GM19240 (cell line): ENCODE measurements at regions not wholly inside any gene's neighbourhood (a gene's known extent, or its start where the extent isn't known, plus 50 kb on each side); places are given as distances from the start of the nearest gene placed in this dataset.
"Not testable (repeated sequence)": the region's sequence is repeated elsewhere in the genome, so short reads cannot be mapped to it uniquely, and the experiment has no call there.

ENCODE experiments used
- DNase-seq: peaks from one replicate; pipeline ENCODE4 v3.0.0; 2011; ENCODE audit warnings: low spot score; ENCODE audit not compliant: insufficient read length

GRCh38 chr3:21894459-21895340, 143.7 kb upstream of the ZNF385D start:
- no peak for DNase-seq

DNA sequence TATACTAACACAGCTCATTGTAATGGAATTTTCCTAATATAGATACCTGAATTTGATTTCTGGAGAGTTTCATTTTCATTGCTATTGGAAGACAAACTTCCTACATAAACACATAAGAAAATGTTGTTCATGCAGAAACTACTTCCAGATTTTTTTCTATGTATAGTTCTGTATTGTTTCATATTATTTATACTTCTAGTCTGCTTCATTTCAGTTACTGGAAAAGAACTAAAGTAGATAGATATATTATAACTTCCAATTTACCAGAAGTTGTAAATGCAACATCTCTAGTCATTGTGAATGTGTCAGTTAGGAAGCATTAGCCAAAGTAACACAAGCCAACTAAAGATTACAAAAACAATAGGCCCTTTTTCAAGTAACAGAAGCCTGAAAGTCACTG, 147.3 kb upstream of the ZNF385D start:
- DNase-seq, result no peak

DNA sequence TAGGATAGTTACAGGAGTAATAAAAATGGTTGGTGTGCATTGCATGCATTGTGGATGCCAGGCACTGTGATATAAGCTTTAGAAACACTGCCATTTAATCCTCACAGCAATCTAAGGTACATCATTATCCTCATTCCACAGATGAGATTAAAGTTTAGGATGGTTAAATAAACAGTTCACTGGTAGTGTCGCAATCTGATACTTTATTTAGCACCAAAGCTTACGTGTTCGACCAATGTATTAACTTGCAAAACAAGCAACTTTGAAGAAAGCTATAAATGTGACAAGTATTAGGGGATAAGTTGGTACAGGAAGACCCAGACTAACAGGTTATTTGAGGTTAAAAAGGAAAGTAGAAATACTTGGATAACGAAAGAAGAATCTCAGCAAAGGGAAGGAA, 150.5 kb upstream of the ZNF385D start:
- DNase-seq, result no peak

DNA sequence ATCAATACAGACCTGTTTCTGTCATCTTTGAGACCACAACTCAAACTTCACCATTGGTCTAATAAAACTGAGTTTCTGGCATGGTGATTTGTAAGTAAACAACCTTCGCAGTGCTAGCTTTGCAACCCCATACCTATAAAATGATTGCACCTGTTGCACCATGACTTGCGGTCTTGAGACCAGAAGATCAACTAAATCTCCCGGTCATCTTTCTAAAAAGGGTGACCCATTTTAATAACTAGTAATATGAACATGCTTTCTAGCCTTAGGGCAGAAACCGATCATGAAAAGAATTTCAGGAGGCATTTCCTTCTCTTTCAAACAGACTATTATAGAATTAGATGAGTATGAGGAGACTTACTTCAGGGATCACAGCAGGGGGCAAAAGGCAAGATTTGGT, 151.9 kb upstream of the ZNF385D start:
- no peak for DNase-seq

GRCh38 chr3:21909096-21909495, 158.1 kb upstream of the ZNF385D start:
- DNase-seq, result no peak

GRCh38 chr3:21912711-21913110, 161.7 kb upstream of the ZNF385D start:
- DNase-seq, result no peak

GRCh38 chr3:21913791-21914190, 162.8 kb upstream of the ZNF385D start:
- DNase-seq, result no peak

DNA sequence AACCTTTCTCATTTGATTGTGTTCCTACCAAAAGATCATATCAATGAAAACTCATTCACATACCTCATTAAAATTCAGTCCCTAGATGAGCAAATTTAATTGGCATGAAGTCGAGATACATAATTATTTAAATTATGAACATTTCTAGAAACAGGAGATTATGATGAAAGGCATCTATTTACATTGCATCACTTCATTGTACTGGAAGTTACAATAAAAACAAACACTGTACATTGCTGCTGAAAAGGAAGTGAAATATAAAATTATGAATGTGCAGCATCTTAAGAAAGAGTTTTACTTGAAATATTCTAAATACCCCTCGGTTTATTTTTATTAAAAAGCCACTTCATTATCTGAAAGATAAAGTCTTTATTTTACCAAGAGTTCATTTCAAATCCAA, 163.4 kb upstream of the ZNF385D start:
- DNase-seq, result no peak

DNA sequence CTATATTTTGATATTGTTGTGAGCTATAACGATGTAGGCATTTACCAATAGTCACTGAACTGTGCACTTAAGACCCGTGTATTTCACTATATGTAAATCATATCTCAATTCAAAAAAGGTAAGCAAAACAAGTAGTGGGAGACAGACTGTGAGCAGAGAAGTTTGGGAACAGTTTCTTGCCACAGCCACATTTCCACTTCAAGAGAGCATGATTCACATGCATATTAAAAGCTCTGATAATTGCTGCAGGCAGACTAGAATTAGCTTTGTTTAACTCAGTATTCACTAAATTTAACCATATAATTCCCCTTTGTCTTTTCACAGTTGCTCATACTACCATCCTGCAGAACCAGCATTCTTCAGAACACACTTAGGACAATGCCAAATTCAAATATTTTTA, 168.4 kb upstream of the ZNF385D start:
- DNase-seq, result no peak

DNA sequence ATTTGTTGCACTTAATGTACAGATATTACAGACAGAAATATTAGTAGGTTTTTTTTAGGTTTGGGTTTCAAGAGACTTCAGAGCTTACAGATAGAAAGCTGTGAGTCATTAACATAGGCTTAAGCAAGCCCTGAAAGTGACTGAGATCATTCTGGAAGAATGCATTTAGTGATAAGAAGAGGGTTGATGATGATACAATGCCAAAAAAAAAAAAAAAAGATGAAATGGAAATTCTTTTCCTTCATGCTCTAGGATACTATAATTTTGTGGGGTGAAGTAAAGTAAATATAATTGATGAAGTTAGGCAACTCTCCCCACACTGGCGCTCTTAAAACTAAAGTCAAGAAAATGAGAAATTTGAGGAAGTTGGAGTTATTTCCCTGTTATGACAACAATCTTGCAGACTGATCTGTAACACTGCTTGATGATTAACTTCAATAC, 169.4 kb upstream of the ZNF385D start:
- no peak for DNase-seq

DNA sequence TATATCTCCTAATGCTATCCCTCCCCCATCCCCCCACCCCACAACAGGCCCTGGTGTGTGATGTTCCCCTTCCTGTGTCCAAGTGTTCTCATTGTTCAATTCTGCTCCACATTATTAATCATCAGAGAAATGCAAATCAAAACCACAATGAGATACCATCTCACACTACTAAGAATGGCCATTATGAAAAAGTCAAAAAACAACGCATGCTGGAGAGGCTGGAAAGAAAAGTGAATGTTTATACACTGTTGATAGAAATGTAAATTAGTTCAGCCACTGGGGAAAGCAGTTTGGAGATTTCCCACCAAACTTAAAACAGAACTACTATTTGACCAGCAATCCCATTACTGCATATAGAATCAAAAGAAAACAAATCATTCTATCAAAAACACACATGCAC, 172.1 kb upstream of the ZNF385D start:
- DNase-seq, result not testable (repeated sequence)

GRCh38 chr3:21927261-21927660, 176.3 kb upstream of the ZNF385D start:
- no peak for DNase-seq

GRCh38 chr3:21934591-21934990, 183.6 kb upstream of the ZNF385D start:
- no peak for DNase-seq

GRCh38 chr3:21936207-21936606, 185.2 kb upstream of the ZNF385D start:
- no peak for DNase-seq

DNA sequence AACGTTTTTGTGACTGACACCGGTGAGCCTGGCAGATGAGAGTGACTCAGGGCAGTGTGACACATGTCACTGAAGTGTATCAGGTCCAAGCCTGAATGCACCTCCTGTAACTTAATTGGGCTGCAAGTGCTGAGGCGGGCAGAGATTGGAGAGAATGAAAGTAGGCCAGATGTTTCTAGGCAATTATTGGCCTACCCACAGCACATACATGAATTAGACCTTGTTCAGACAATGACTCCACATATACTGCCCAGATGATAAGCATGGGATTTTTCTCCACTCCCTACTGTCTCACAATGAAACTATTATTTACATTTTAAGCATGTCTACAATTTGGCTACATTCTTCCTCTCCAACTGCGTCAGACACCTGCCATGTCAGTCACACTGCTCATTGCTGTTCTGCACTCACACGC, 187.3 kb upstream of the ZNF385D start:
- no peak for DNase-seq

DNA sequence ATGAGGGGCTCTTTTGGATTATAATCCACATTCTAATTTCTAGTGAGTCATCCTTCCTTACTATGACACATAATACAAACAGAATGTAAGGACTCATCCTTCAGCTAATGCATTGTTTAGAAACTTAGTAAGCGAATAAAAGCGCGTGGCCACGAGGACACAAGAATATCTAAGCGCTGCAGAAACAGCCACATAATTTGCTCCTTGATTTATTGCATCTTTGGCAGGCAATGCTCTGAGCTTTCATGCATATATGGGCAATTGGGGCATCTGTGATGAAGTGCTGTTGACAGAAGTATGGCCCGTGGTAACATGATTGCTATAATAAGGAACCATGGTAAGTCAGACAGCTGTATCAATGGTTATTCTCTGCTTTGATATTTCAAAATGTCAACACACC, 191.3 kb upstream of the ZNF385D start:
- no peak for DNase-seq

GRCh38 chr3:21944251-21944650, 193.2 kb upstream of the ZNF385D start:
- DNase-seq, result no peak

- no peak for DNase-seq
These were observed 201.8 kb upstream of the ZNF385D start for GRCh38 chr3:21952856-21953255.

DNA sequence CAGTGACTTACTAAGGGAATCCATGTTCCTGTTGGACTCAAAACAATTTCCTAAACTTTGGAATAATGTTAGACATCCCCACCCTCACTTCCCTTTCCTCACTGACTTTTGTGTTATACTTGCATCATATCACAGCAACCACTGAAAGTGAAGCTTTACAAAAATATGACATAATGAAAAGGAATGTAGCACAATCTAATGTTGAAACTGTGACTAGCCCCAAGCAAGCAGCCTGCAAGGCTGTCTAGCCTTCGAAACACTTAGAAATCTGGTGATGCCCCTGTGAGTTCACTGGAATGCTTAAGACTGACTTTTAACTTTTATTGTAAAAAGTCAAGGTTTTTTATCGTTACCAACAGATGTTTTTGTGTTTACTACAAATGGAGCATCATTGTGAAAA, 203.7 kb upstream of the ZNF385D start:
- DNase-seq, result no peak

GRCh38 chr3:21955406-21955805, 204.4 kb upstream of the ZNF385D start:
- DNase-seq, result no peak

GRCh38 chr3:21960033-21960432, 209.0 kb upstream of the ZNF385D start:
- DNase-seq, result no peak

DNA sequence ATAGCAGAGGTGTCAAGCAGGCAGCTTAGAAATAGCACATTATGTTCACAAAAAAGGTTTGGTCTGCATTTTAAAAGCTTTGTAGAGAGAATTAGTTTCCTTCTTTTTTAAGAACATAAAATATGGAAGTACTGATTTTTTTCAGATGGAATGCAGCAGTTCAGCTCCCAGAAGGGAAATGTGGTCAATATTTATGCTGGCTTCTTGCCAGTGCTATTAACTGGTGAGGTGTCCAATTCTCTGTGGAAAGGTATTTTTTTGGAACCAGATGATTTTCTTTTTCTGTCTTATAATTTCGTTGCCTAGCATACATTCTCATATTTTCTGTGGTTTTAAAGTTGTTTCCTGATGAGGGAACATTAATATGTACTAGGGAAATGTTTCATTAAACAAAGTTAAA, 211.4 kb upstream of the ZNF385D start:
- DNase-seq, result no peak

DNA sequence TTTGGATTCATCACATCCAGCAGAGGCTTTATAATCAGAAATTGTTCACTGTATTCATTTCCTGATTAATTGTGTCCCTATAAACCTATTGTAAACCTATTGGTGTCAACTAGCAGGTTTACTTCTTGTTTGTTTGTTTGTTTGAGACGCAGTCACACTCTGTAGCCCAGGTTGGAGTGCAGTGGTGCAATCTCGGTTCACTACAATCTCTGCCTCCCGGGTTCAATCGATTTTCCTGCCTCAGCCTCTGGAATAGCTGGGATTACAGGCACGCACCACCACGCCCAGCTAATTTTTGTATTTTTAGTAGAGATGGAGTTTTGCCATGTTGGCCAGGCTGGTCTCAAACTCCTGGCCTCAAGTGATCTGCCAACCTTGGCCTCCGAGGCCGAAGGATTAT, 215.4 kb upstream of the ZNF385D start:
- DNase-seq, result not testable (repeated sequence)
